ENCODE measurements at regions not wholly inside any gene's neighbourhood (a gene's known extent, or its start where the extent isn't known, plus 50 kb on each side); places are given as distances from the start of the nearest gene placed in this dataset.

- H3K4me1 ChIP-seq, result peaks cover 0 to 13% (median 0%) of the 10 kb centered on the region in 12 donors
- H3K27ac ChIP-seq, result no peak overlapping the region
- no peaks in the 10 kb centered on the region for H3K9me3 ChIP-seq
- intact Hi-C loops (cut with DNase I), result no loop called here
- no peak for ATAC-seq
- DNase-seq, result no peak
- no peaks in the 10 kb centered on the region for H3K36me3 ChIP-seq
- TF ChIP-seq CTCF (IDR thresholded peaks at IDR 0.05) (no peak), POLR2A (IDR thresholded peaks at IDR 0.05) (no peak)
- 65 to 90% (median 83%) methylated on average over 1 of the region's 1 CpG for WGBS, 4 donors
- H3K4me3 ChIP-seq, result no peak overlapping the region
- no peaks in the 10 kb centered on the region for H3K27me3 ChIP-seq
Observed at GRCh38 chr3:66667263-66667662, 166.4 kb upstream of the LRIG1 start.

GRCh38 chr3:66671291-66671690, 170.5 kb upstream of the LRIG1 start:
- intact Hi-C loops (cut with DNase I), result loop anchor here in 1 of 10 donors (10.0 kb wide), 1 partner anchor 266 kb away; no protein-coding TSS in a partner anchor
- no peak for TF ChIP-seq POLR2A (IDR thresholded peaks at IDR 0.05)
- TF ChIP-seq CTCF (IDR thresholded peaks at IDR 0.05), result no peak

GRCh38 chr3:66672830-66673229, 172.0 kb upstream of the LRIG1 start:
- Histone ChIP-seq H3K4me3 (no peak overlapping the region), H3K27me3 (no peaks in the 10 kb centered on the region), H3K36me3 (no peaks in the 10 kb centered on the region), H3K27ac (peak overlapping the region in 2 of 12 donors; percentile 18 to 27), H3K9me3 (peaks cover 0 to 5% (median 0%) of the 10 kb centered on the region in 12 donors), H3K4me1 (peaks cover 0 to 6% (median 0%) of the 10 kb centered on the region in 12 donors)
- TF ChIP-seq CTCF (IDR thresholded peaks at IDR 0.05) (no peak), POLR2A (IDR thresholded peaks at IDR 0.05) (no peak)
- no peak for ATAC-seq
- intact Hi-C loops (cut with DNase I), result loop anchor here in 1 of 10 donors (10.0 kb wide), 1 partner anchor 268 kb away; no protein-coding TSS in a partner anchor
- DNase-seq, result no peak

More at GRCh38 chr3:66671291-66671690, 170.5 kb upstream of the LRIG1 start:
- DNase-seq (no peak), ATAC-seq (peak in 2 of 4 donors; percentile 39 to 79)
- H3K9me3 ChIP-seq, result no peaks in the 10 kb centered on the region
- H3K36me3 ChIP-seq, result no peaks in the 10 kb centered on the region
- H3K27me3 ChIP-seq, result no peaks in the 10 kb centered on the region
- no peak overlapping the region for H3K4me3 ChIP-seq
- 65 to 83% (median 71%) methylated on average over 1 of the region's 1 CpG for WGBS, 4 donors
- peaks cover 0 to 6% (median 0%) of the 10 kb centered on the region in 12 donors for H3K4me1 ChIP-seq
- H3K27ac ChIP-seq, result no peak overlapping the region

- intact Hi-C loops (cut with DNase I), result loop anchor here in 1 of 10 donors (10.0 kb wide), 1 partner anchor 268 kb away; no protein-coding TSS in a partner anchor
- H3K4me1 ChIP-seq, result peaks cover 0 to 6% (median 0%) of the 10 kb centered on the region in 12 donors
- H3K9me3 ChIP-seq, result peaks cover 0 to 9% (median 0%) of the 10 kb centered on the region in 12 donors
- DNase-seq (peak in 2 of 5 donors; percentile 12 to 24), ATAC-seq (peak in 3 of 4 donors; percentile 70 to 71 (median 70))
- peak overlapping the region in 2 of 12 donors; percentile 18 to 27 for H3K27ac ChIP-seq
- no peak overlapping the region for H3K4me3 ChIP-seq
- 32 to 41% (median 39%) methylated on average over 9 of the region's 9 CpGs for WGBS, 4 donors
- no peaks in the 10 kb centered on the region for H3K27me3 ChIP-seq
- no peaks in the 10 kb centered on the region for H3K36me3 ChIP-seq
- TF ChIP-seq CTCF (IDR thresholded peaks at IDR 0.05), result no peak
- no peak for TF ChIP-seq POLR2A (IDR thresholded peaks at IDR 0.05)
Observed at GRCh38 chr3:66673293-66673692, 172.5 kb upstream of the LRIG1 start.

All from heart left ventricle (tissue), 16 donors.